Forelimb muscle (tissue), 1 donor: ENCODE measurements at regions not wholly inside any gene's neighbourhood (a gene's known extent, or its start where the extent isn't known, plus 50 kb on each side); places are given as distances from the start of the nearest gene placed in this dataset.
"Not testable (repeated sequence)": the region's sequence is repeated elsewhere in the genome, so short reads cannot be mapped to it uniquely, and the experiment has no call there.

ENCODE experiments used
- DNase-seq: peaks from one replicate; pipeline ENCODE4 v3.0.0-alpha.2; 2013; ENCODE audit warnings: low read depth

- DNase-seq: no peak
Observed at GRCh38 chr6:76776876-76777275, 686.4 kb downstream of the HTR1B start.

- DNase-seq: no peak
Observed at GRCh38 chr6:76774781-76775384, 688.4 kb downstream of the HTR1B start.

- DNase-seq: no peak
Observed at GRCh38 chr6:76772951-76773350, 690.3 kb downstream of the HTR1B start.

DNA sequence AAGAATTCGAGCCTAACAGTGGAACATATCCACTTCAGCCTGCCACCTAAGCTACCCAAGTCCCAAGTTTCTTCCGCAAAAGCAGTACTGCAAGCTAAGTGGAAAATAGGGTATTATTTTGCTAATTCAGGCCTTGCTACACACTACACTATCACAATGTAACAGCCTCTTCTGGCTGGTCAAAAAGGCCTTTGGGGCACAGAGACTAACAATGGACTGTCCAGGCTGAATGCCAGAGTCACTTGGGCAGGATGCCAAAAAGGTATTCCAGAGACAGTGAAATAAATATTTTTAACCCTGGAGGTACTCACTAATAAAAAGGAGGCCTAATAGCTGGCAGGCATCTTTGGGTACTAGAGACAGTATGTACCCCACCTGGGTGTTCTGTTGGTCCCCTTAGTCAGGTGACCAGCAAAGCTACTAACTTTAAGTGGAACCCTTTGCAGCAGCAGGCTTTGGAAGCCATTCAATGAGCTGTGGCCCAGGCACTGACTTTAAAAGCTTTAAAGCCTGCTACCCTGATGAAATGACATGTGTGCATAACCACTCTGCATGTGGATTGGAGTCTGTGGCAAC, 692.1 kb downstream of the HTR1B start:
- DNase-seq: no peak

- DNase-seq: no peak
Observed at GRCh38 chr6:76770281-76770680, 693.0 kb downstream of the HTR1B start.

DNA sequence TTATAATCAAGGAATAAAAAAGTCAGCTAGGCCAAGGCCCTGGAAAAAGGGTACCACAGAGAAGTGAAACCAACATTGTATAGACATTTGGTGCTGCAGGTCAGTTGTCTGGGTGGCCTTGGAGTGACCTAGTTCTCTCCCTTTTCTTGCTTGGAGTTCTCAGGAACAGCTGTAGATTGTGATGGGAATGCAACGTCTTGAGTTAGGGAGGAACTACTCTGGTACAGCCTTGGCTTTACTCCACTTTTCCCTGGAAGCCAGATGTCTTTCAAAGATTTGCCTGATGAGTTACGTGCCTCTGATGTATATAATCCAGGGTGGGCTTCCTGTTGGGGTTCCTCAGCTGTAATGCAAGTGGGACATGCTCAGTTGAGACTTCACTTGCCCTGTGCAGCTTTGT, 694.7 kb downstream of the HTR1B start:
- no peak for DNase-seq

- no peak for DNase-seq
Observed at GRCh38 chr6:76764057-76764456, 691.6 kb upstream of the IMPG1 start.

DNA sequence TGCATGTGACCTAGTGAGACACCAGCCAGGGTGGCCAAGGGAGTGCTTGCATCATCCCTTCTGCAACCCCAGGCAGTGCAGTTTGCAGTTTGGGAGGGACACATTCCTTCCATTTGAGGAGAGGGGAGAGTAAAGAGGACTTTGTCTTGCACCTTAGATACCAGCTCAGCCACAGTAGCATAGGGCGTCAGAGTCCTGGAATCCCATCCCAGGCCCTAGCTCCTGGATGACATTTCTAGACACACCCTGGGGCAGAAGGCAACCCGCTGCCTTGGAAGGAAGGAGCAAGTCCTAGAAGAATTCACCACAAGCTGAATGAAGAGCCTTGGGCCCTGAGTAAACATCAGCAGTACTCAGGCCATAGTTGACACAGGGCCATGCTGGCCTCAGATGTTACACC, 680.4 kb upstream of the IMPG1 start:
- DNase-seq: no peak

- DNase-seq: not testable (repeated sequence)
Observed at GRCh38 chr6:76745388-76745787, 672.9 kb upstream of the IMPG1 start.

- DNase-seq: not testable (repeated sequence)
Observed at GRCh38 chr6:76744151-76744720, 671.8 kb upstream of the IMPG1 start.

- no peak for DNase-seq
Observed at GRCh38 chr6:76742919-76743318, 670.5 kb upstream of the IMPG1 start.

GRCh38 chr6:76719449-76719848, 647.0 kb upstream of the IMPG1 start:
- no peak for DNase-seq

GRCh38 chr6:76708641-76709331, 636.3 kb upstream of the IMPG1 start:
- no peak for DNase-seq

GRCh38 chr6:76707630-76708029, 635.2 kb upstream of the IMPG1 start:
- no peak for DNase-seq

GRCh38 chr6:76706631-76707030, 634.2 kb upstream of the IMPG1 start:
- DNase-seq: peak; percentile 73

DNA sequence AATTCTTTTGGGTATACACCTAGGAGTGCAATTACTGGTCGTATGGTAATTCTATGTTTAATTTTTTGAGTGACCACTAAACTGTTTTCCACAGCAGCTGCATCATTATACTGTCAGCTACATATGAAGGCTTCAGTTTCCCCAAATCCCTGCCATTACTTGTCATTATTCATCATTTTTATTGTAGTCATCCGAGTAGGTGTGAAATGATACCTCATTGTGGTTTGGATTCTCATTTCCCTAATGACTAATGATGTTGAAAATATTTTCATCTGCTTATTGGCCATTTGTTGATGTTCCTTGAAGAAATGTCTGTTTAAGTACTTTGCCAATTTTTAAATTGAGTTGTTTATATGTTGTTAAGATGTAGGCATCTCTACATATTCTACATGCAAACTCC, 633.6 kb upstream of the IMPG1 start:
- DNase-seq: no peak

- no peak for DNase-seq
Observed at GRCh38 chr6:76703786-76704185, 631.3 kb upstream of the IMPG1 start.

GRCh38 chr6:76703285-76703684, 630.8 kb upstream of the IMPG1 start:
- DNase-seq: no peak

DNA sequence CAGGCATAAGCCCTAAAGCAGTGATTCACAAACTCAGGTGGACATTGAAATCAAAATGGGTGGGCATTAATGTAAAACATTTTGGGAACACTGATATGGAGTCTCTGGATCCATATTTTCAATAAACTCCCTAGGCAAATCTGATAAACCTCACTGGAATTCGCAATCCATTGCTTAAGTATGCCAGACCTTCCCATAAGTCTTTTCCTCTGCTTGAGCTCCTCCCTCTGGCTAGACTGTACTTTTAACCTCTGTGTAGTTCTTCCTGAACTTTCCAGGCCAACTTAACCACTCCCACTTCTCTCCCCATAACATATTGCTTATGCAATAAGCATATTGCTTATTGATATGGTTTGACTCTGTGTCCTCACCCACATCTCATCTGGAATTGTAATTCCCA, 629.7 kb upstream of the IMPG1 start:
- DNase-seq: no peak

- no peak for DNase-seq
Observed at GRCh38 chr6:76701610-76702009, 629.1 kb upstream of the IMPG1 start.

GRCh38 chr6:76697585-76697984, 625.1 kb upstream of the IMPG1 start:
- DNase-seq: no peak

- DNase-seq: no peak
Observed at GRCh38 chr6:76694795-76695194, 622.3 kb upstream of the IMPG1 start.

- no peak for DNase-seq
Observed at GRCh38 chr6:76684875-76685274, 612.4 kb upstream of the IMPG1 start.
